CD4-positive, alpha-beta T cell treated with Interleukin-17A for 1 hour (primary cell): ENCODE measurements at regions not wholly inside any gene's neighbourhood (a gene's known extent, or its start where the extent isn't known, plus 50 kb on each side); places are given as distances from the start of the nearest gene placed in this dataset.

ENCODE experiments used
- DNase-seq: peaks from one replicate; pipeline ENCODE4 v3.0.0-alpha.2; 2020

DNA sequence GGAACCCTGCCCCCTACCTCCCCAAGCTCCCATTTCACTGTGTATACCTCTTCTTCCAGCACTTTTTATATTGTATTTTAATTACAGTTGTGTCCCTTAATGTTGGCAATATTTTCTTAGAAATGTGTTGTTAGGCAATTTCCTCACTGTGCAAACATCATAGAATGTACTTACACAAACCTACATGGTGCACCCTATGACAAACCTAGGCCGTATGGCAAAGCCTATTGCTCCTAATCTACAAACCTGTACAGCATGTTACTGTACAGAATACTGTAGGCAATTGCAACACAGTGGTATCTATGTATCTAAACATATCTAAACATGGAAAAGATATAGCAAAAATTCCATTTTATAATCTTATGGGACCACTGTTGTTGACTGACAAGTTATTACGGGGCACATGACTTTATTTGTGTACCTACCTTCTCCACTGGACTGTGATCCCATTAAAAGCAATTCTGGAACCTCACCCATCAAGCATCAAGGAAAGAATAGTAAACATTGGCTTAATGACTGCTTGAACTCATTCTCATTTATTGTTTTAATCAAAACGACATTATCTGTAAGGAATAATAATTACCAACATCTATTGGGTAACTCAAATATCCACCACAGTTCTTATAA, 1641.5 kb upstream of the ZEB2 start:
- no peak for DNase-seq

DNA sequence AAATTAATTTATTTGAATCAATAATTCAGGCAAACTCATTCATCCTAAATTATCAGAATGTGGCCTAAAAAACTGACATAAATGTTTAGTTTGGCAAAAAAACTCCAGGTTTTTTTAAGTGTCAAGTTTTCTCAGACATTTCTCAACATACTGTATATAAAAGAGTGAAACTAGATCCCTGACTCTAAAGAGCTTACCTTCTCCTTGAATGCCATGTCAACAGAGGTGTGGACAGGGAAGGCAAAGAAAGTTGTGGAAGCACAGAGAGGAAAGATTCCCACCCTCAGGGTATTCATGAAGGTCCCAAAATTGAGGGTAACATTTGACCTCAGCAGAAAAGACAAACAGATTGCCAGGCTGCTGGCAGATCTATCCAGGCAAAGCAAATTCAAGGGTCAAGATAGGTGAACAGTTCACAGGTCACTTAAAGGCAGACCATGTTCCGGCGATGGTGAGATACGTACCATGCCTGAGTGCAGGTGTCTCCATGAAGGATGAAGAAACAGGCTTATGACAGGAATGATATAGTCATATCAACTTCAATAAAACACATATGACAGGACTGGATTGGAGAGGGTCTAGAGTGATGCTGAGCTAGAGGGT, 1638.3 kb upstream of the ZEB2 start:
- DNase-seq, result no peak

DNA sequence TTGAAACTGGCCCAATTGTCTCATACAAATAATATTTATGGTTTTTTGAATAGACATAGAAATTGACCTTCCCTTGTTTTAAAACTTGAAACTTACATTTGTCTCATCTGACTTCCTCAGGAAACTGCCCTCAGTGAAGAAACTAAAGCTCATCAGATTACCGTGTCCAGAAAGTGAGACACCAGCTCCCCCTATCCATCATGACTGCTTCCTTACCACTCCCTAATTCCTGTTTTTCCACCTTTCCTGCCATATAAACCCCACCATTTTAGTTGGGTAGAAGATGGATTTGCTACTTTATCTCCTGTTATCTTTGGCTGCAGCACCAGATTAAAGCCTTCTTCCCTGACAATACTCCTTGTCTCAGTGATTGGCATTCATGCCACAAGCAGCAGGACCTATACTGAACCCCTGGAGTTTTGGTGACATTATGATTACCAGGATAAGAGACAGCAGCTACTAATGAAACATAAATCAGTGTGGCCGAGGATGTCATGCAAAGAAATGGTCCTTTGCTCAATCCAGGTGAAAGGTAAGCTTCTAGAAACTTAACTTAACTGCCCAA, 1627.6 kb upstream of the ZEB2 start:
- no peak for DNase-seq

DNA sequence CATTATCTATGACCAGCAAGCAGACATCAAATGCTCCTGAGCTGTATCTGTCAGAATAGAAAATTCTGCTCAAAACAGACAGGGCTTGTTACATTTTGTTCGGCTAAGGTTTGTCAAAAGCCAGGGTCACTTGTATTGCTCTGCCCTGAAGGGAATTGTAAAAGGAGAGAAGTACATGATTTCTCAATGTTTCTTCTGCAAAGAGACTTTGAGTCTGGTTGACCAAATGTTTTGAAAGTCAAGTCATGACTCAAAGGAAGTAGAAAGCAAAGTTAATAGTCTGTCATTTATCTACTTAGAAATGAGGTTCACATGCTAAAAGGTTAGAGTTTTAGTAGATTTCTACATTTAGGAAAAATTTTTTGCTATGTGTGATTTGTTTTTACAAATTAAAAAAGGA, 1624.1 kb upstream of the ZEB2 start:
- no peak for DNase-seq

DNA sequence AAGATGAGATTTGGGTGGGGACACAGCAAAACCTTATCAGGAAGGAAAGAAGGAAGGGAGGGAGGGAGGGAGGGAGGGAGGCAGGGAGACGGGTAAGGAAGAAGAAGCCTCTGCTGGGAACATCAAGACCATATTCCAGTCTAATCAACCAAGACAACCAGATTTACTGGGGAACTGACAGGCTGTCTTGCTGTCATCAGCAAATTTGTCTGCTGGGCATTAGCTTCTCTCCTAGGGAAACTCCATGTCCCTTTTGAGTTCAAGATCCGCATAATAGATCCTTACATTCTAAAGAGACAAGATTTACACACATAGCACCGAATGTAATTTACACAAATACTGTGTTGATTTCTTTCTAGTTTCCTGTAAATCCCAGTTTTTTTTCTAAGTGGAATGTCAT, 1618.9 kb upstream of the ZEB2 start:
- no peak for DNase-seq

DNA sequence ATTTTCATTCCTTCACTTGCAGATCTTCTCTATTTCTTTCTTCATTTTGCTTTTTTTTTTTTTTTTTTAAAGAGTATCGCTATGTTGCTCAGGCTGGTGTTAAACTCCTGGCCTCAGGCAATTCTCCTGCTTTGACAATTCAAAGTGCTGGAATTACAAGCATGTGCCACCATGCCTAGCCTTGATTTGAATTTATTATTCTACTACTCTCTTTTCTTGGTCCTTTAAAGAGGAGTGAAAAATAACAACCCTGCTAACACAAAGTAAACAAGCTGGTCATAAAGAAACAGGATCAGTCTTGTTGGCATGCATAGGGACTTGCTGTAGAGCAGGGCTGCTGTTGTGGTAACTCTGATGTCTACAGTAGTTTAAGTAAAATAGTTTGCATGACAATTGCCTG, 1615.3 kb upstream of the ZEB2 start:
- DNase-seq, result no peak

DNA sequence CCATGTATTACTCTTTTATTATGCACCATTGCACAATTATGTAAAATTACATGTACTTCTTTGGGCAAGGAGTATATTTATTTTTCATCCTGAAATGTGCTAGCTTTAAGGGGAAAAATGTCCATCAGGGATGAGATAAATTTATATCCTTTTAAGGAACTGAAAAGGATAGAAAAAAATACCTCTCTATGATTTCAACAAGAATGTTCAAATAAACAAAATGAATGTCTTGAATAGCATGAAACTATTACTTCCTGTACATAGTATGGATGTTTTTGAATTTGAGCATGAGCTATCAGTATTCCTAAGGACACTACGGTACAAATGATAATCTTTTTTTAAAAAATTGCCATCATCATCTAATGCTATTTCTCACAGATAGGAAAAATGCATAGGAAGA, 1611.9 kb upstream of the ZEB2 start:
- DNase-seq, result no peak

DNA sequence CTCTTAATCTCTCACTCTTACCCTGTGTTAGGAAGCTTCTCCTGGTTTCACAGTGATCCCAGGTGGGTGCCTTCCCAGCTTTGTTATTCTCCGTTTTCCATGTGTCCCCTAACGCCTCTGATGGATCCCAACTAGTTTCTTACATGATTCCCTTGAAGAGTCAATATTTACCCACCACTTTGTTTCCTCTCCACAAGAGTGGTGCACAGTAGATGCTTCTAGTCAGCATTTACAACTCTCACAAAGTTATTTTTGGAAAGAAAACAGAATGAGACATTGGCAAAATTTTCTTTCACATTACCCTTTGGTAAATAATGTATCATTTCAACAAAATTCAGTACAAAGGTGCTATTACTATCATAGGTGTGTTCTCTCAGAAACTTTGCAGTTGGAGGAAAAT, 1611.1 kb upstream of the ZEB2 start:
- no peak for DNase-seq

DNA sequence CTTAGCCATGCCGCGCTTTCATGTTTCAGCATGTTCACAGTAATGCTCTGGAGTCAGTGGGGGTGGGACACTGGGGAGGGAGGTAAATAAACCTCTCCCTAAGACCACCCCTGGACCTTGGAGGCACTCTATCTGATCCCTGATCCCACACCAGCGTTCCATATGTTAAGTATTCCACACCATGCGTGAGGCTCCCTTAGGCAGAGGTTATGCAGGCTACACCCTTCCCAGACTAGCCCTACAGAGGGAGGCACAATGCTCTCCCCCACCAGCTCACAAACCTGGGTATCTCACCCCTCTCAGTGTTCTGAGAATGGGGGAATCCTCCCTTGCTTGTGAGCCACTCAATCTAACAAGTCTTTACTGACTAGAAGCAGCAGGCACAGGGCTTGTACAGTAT, 1610.4 kb upstream of the ZEB2 start:
- DNase-seq, result no peak

DNA sequence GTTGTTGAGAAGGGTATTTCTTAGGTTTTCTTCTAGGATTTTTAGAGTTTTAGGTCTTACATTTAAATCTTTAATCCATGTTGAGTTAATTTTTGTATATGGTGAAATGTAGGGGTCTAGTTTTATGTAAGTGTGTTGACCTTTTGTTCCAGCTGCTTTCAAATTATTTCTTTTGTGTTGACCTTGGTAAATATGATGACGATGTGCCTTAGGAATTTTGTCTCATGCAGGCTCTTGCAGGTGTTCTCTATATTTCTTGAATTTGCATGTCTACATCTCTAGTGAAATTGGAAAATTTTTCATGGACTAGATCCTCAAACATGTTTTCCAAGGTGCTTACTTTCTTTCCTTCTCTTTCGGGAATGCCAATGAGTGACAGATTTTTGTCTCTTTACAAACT, 1609.3 kb upstream of the ZEB2 start:
- DNase-seq, result no peak

DNA sequence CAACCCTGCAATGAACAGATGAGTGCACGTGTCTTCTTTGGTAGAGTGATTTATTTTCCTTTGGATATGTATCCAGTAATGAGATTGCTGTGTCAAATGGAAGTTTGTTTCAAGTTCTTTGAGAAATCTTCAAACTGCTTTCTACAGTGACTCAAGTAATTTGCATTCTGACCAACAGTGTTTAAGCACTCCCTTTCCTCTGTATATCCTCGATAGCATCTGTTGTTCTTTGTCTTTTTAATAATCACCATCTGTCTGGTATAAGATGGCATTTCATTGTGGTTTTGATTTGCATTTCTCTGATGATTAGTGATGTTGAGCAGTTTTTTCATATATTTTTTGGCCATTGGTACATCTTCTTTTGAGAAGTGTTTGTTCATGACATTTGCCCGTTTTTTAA, 1608.3 kb upstream of the ZEB2 start:
- DNase-seq, result no peak

DNA sequence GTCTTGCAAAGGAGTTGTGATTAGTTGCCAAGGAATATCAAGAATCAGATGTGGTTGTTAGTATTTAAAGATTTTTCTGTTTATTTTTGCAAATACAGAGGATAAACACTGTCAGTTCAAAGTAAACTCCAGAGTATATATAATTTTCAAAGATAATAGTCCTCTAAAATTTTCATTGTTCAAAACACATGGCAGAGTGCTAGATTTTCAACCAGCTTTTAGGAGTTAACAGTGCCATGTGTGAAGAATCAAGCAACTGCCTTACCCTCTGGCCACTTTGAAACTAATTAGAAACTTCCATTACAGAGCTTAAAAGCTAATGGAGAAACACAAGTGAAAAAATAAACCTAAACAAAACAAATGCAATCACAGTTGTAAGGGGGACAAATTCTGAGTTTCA, 1605.6 kb upstream of the ZEB2 start:
- DNase-seq, result no peak

DNA sequence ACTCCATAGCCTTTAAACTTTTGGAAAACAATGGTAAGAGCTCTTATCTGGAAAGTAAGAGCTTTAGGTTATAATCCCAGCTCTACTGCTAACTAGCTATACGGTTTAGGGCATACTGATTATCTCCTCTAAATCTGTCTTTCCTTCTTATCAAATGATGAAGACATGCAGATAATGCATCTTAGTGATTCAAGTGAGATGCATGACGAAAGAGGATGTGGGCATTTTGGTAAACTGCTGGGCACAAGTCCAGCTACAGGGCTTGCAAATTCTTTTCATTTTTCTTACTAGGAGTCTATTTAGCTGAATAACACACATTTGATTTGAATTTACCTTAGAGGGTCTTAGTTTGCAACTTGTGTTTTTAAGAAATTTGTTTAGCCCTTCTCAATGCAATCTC, 1604.8 kb upstream of the ZEB2 start:
- no peak for DNase-seq

DNA sequence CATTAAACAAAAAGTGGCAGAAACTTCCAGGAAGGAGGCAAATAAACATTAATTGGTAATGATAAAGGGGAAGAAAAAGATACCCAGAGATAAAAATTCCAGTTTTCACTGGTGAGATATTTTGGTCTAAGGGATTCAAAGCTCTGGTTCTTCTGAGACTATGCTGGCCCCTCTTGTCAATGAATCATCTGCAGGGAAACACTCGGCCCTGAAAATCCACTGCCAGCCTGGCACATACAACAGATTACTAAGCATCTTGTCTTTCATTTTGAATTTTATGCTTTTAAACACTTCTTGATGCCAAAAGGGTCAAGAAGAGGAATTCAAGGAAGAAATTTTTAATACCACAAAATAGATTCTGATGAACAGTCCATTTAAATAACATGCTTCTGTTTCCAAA, 1603.8 kb upstream of the ZEB2 start:
- DNase-seq, result no peak

DNA sequence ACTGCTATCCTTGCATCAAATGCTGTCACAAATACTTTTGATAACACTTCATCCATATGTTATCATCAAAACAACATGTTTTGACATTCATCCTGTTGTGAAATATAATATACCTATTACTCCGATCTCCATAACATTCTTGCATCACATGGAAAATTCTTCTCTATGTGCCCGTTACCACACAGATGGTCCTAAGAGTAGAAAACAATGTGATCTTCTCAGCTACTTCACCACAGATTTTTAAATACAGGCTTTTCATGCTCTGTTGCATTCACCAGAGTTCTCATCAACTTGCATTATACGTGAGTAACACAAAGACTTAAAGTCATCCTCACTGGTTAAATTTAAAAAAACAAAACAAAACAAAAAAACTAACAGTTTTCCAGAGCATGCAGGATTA, 1603.3 kb upstream of the ZEB2 start:
- DNase-seq, result no peak

DNA sequence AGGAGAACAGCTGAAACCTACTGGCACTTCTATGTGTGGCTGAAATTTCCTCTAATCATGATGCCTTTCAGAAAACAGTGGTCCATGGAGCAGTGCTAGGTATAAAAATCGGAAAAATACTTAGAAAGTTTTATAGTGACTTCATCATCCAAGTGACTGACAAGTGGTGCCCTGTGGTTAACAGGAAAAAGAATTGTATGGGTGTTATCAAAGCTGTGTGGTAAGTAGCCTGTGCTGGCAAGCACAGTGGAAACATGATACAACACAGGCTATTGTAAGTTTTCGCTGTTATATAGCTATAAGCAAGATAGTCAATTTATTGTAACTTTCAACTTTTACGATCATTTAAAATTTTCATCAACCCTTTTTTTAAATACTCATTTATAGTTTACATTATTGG, 1599.7 kb upstream of the ZEB2 start:
- no peak for DNase-seq

DNA sequence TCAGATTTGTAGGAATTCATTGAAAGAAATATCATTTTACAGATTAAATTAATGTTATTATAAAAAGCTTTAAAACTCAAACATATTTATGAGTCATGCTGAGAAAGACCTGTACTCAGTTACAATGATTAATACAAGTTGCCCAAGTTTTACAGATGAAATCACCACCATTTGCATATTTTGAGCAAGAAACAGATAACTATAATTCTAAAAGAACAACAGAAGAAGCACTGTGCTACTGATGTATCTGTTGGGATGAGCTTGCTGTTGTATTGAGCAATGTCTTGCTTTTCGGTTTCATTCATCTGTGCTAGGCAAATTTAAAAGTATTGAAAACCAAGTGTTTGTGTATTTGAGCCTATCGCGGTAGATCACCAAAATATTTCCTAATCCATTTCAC, 1589.1 kb upstream of the ZEB2 start:
- DNase-seq, result no peak

DNA sequence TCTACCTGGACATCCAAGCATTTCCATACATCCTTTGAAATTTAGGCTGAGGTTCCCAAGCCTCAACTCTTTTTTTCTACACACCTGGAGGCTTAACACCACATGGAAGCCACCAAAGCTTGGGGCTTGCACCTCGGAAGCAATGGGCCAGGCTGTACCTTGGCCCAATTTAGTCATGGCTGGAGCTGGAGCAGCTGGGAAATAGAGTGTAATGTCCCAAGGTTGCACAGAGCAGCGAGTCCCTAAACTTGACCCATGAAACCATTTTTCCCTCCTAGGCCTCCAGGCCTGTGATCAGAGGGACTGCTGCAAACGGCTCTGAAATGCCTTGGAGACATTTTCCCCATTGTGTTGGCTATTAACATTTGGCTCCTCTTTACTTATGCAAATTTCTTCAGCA, 1574.3 kb upstream of the ZEB2 start:
- no peak for DNase-seq

DNA sequence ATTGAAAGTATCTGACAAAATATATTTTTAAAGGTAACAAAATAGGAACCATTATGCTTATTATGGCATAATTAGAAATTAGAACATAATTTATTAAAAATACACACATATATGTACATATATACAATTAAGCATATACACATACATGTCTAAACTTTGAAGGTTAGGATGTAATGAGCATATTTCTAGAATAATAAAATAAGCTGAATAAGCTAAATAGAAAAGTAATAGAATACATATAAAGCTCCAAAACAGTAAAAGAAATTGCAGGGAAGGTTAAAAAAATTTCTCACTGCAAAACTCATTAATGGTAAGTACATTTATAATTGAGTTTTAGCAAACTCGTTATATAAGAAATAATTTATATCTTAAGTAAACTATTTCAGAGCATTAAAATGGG, 1561.5 kb upstream of the ZEB2 start:
- no peak for DNase-seq

DNA sequence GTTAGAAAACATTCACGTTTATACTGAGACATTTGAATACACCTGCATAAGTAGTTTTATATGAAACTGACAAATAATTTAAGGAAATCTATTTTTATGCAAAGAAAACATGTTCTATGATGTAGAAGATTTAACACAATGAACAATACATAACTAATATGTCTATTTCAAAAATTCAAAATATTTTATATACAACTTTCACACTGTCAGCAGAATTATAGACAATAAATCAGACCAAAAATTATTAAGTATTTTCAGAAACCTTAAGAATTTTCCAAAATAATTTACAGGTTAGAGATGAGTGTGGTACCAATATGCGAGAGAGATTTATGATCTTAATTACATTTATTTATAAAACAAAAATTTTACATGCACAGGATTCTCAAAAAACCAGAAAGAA, 1561.0 kb upstream of the ZEB2 start:
- no peak for DNase-seq

DNA sequence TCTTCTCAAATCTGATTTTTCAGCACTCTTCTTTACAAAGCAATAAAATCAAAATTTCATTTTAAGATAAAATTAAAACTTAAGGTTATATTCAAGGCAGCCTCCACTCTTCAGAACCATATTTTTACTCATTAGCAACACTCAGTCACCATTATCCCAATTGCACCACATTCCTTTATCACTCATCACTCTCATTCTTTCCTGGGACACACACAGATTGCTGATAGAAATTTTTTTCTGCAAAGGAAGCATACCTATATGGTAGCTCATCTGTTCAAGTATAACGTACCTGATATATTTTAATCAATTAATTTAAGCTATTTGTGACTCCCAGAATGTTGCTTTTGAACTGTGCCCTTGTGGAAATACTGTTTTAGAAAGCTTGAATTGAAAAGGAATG, 1559.3 kb upstream of the ZEB2 start:
- no peak for DNase-seq

DNA sequence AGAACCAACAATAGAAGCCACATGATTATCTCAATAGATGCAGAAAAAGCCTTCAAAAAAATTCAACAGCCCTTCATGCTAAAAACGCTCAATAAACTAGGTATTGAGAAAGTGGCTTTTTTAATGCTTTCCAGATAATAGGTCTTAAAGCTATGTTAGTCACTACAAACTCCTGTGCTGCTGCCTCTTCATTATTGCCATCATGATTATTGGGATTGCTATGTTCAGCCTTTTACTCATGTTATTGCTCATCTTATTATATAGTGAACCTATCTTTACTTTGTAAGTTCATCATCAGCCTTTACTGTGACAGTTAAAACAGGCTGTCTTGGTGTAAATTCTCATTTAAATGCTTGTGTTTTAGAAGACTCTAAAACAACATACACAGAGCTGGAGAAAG, 1557.2 kb upstream of the ZEB2 start:
- no peak for DNase-seq

DNA sequence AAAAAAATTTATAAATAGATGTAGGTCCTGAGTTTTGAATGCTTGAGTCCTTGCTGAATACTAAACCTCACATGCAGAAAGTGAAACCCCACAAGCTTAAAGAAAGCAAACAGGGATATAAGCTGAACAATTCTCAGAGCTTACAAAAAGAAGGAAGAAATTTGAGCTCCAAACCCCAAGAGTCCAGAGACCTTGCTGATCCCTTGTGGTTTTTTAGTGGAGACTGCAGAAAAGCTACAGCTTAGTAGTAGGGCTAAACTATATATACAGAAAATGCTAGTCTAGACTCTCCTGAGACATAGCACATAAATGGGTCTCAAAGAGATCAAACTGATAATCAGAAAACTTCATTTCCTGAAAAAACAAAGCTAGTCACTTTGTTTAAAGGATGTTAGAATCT, 1548.1 kb upstream of the ZEB2 start:
- no peak for DNase-seq

DNA sequence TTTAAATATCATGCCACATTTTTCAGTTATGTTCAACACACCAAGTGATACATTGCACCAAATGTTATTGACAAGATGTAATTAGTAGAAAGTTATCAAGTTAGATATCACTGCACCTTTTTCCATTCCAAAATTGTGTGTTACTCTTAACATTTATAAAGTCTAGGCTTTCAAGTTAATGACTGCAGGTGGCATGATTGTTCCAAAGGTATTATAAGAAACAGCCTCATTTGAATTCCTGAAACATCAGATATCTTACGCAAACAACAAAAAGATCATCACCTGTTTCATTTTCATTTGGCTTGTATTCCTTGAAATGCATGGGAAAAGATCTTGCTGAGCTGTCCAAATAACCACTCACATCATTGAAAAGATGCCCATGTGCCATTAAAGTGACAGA, 1528.2 kb upstream of the ZEB2 start:
- no peak for DNase-seq

DNA sequence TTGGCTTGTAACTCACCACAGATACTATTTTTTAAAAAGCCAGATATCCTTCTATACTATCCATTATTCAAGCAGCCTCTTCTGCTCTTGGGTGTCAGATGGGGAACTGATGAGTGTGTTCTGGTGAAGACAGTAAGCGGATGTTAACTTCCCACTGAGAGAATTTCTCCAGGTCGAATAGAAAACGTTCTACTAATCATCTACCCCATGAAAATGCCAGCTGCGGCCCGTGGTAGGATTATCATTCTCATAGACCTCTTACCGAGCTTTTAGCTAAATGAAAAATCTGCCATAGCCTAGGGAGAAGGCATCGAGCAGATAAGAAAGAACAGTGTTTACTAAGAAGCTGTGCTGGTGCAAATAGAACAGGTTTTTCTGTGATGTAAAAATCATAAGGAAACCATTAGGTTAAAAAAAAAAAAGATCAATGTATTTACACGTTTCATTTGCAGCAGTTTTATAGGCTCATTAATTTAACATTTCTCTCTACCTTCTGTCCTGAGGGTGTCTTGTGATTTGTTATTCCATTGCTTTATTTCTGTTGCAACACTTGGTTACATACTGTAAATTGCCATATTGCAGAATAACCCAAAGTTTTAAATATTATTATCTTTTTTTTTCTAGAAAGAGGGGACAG, 1521.5 kb upstream of the ZEB2 start:
- no peak for DNase-seq
